Endothelial cell (in vitro differentiated cells): ENCODE measurements at regions not wholly inside any gene's neighbourhood (a gene's known extent, or its start where the extent isn't known, plus 50 kb on each side); places are given as distances from the start of the nearest gene placed in this dataset.

Experiments
- DNase-seq: peaks from one replicate; pipeline ENCODE4 v3.0.0; 2021; ENCODE audit warnings: low spot score
- H3K27ac Mint-ChIP-seq: one replicate; pipeline ENCODE4 v1.8.0; 2021; ENCODE audit warnings: mixed read lengths, inconsistent platforms; ENCODE audit not compliant: unreplicated experiment
- H3K27me3 Mint-ChIP-seq: one replicate; pipeline ENCODE4 v1.8.0; 2021; ENCODE audit warnings: mild to moderate bottlenecking, moderate library complexity, mixed read lengths, inconsistent platforms; ENCODE audit not compliant: unreplicated experiment
- H3K36me3 Mint-ChIP-seq: one replicate; pipeline ENCODE4 v1.8.0; 2021; ENCODE audit warnings: mild to moderate bottlenecking, low read depth, mixed read lengths, inconsistent platforms; ENCODE audit not compliant: unreplicated experiment
- H3K4me1 Mint-ChIP-seq: one replicate; pipeline ENCODE4 v1.8.0; 2021; ENCODE audit warnings: mild to moderate bottlenecking, mixed read lengths, inconsistent platforms; ENCODE audit not compliant: unreplicated experiment
- H3K4me3 Mint-ChIP-seq: one replicate; pipeline ENCODE4 v1.8.0; 2021; ENCODE audit warnings: mild to moderate bottlenecking, mixed read lengths, inconsistent platforms; ENCODE audit not compliant: unreplicated experiment
- H3K9me3 Mint-ChIP-seq: one replicate; pipeline ENCODE4 v1.8.0; 2021; ENCODE audit warnings: mixed read lengths, inconsistent platforms; ENCODE audit not compliant: unreplicated experiment
- CTCF ChIP-seq: fragments of 200-600 bp; sonication (generic); IDR thresholded peaks from one replicate; pipeline ENCODE4 v1.5.0; 2021; ENCODE audit warnings: antibody characterized with exemption; ENCODE audit not compliant: unreplicated experiment

DNA sequence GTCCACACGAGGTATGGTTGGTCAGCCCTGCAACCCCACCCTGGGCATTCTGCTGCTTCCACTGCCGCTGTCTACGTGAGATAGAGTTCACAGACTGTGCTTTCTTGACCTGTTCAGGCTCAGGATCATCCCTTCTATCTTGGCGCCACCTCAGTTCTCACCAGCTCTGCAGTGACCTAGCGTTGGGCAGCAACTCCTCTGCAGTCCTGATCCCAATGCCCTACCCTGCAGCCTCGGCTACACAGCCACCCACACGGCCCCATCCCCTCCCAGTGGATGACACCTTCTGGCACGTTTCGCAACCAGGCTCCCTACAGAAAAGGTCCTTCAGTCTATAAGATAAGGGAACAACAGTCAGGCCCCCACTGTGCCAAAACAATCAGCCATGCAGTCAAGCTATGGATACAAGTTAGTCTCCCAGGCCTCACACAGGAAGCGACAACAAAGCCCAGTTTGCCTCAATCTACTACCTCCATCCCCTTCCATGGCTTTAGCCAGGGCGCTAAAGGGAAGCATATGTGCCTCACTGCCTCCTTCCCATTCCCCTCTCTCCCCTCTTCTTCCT, 317.9 kb upstream of the PKDCC start:
- DNase-seq: no peak
- TF ChIP-seq CTCF: no peak
- Mint-ChIP-seq H3K4me1 (peaks cover 6% of the 10 kb centered on the region), H3K9me3 (no peaks in the 10 kb centered on the region), H3K27ac (no peak overlapping the region), H3K36me3 (no peaks in the 10 kb centered on the region), H3K4me3 (no peak overlapping the region), H3K27me3 (peaks cover 4% of the 10 kb centered on the region)

DNA sequence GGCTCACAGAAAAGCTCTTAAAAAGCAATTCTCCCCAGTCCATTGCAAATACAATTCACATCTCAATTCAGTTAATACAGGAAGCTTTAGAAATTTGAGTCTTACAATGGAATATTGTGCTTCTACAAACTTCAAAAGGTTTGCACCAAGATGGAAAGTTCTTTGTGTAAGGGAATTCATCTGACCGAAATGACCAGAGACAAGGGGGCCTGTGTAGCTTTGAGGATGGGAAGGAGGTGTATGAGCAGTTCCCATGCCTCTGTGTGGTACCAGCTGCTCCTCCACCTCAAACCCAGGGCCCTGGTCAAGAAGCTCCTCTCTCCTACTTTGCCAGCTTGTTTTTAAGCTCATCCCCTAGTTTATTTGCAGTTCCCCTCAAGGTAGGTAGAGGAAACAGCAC, 312.8 kb upstream of the PKDCC start:
- H3K27me3 Mint-ChIP-seq: peaks cover 4% of the 10 kb centered on the region
- TF ChIP-seq CTCF: no peak
- H3K4me3 Mint-ChIP-seq: no peak overlapping the region
- H3K9me3 Mint-ChIP-seq: no peaks in the 10 kb centered on the region
- H3K36me3 Mint-ChIP-seq: no peaks in the 10 kb centered on the region
- no peak overlapping the region for H3K27ac Mint-ChIP-seq
- H3K4me1 Mint-ChIP-seq: peaks cover 3% of the 10 kb centered on the region
- no peak for DNase-seq

GRCh38 chr2:41735476-41735875, 312.3 kb upstream of the PKDCC start:
- Mint-ChIP-seq H3K4me3 (no peak overlapping the region), H3K27me3 (peaks cover 1% of the 10 kb centered on the region), H3K4me1 (no peaks in the 10 kb centered on the region), H3K36me3 (no peaks in the 10 kb centered on the region), H3K27ac (no peak overlapping the region), H3K9me3 (no peaks in the 10 kb centered on the region)
- TF ChIP-seq CTCF: no peak
- DNase-seq: no peak

DNA sequence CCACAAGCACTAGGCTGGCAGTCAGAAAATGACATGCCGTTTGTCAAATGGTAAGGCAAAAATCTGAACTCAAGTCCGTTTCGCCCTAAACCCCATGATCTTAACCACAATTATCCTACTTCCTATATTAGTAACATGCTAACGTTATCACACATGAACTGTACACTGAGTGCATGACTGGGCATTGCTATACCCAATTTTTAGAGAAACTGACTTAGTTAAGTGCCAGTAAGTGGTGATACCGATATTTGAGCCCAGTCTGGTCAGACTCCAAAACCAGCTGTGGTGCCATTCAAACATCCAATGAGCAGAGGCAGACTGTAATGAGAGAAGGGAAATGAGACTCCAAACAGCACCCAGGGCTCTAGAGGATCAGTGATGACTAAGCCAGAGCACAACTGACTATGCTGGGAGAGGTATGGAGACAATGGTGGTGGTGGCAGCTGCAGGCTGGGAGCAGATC, 311.7 kb upstream of the PKDCC start:
- no peaks in the 10 kb centered on the region for H3K36me3 Mint-ChIP-seq
- H3K4me1 Mint-ChIP-seq: no peaks in the 10 kb centered on the region
- peaks cover 1% of the 10 kb centered on the region for H3K27me3 Mint-ChIP-seq
- TF ChIP-seq CTCF: no peak
- no peaks in the 10 kb centered on the region for H3K9me3 Mint-ChIP-seq
- DNase-seq: no peak
- no peak overlapping the region for H3K27ac Mint-ChIP-seq
- H3K4me3 Mint-ChIP-seq: no peak overlapping the region

DNA sequence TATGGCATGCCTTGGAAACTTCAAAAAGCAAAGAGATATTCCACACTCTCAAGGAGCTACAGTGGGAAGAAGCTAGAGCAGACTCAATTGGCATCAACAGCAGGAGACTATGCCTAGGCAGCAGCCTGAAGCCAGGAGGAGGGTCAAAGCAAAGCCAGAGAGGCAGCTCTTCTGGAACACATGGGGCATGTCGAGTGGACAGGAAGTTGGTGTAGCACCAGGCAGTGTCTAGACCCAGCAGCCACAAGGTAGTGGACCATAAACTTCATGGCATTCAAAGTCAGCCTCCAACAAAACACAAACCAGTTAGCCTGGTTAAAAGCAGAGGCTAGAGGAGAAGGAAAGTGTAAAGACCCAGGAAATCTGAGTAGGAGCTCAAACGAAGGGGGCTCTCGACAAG, 311.2 kb upstream of the PKDCC start:
- Mint-ChIP-seq H3K27ac (no peak overlapping the region), H3K27me3 (no peaks in the 10 kb centered on the region), H3K36me3 (no peaks in the 10 kb centered on the region), H3K4me1 (no peaks in the 10 kb centered on the region), H3K4me3 (no peak overlapping the region), H3K9me3 (no peaks in the 10 kb centered on the region)
- DNase-seq: no peak
- no peak for TF ChIP-seq CTCF
